ENCODE measurements at regions not wholly inside any gene's neighbourhood (a gene's known extent, or its start where the extent isn't known, plus 50 kb on each side); places are given as distances from the start of the nearest gene placed in this dataset.
"Not testable (repeated sequence)": the region's sequence is repeated elsewhere in the genome, so short reads cannot be mapped to it uniquely, and the experiment has no call there.

- no peak for DNase-seq
Measured at GRCh38 chr6:169101036-169101805, 152.4 kb downstream of the THBS2 start.

- DNase-seq: no peak
Measured at GRCh38 chr6:169099411-169100202, 154.0 kb downstream of the THBS2 start.

GRCh38 chr6:169098651-169099050 lies 155.0 kb downstream of the THBS2 start:
- DNase-seq: not testable (repeated sequence)

GRCh38 chr6:169098116-169098515 lies 155.5 kb downstream of the THBS2 start:
- no peak for DNase-seq

- no peak for DNase-seq
Measured at GRCh38 chr6:169097381-169097959, 156.2 kb downstream of the THBS2 start.

- no peak for DNase-seq
Measured at GRCh38 chr6:169096388-169096787, 157.3 kb downstream of the THBS2 start.

GRCh38 chr6:169095153-169095552 lies 158.5 kb downstream of the THBS2 start:
- no peak for DNase-seq

GRCh38 chr6:169094552-169094950 lies 159.1 kb downstream of the THBS2 start:
- no peak for DNase-seq

GRCh38 chr6:169093770-169094551 lies 159.7 kb downstream of the THBS2 start:
- no peak for DNase-seq

- DNase-seq: no peak
Measured at GRCh38 chr6:169093066-169093723, 160.5 kb downstream of the THBS2 start.

GRCh38 chr6:169092375-169092774 lies 161.3 kb downstream of the THBS2 start:
- no peak for DNase-seq

GRCh38 chr6:169090514-169091127 lies 163.0 kb downstream of the THBS2 start:
- DNase-seq: not testable (repeated sequence)

GRCh38 chr6:169088762-169089161 lies 164.9 kb downstream of the THBS2 start:
- no peak for DNase-seq

- DNase-seq: no peak
Measured at GRCh38 chr6:169087443-169088041, 166.1 kb downstream of the THBS2 start.

- not testable (repeated sequence) for DNase-seq
Measured at GRCh38 chr6:169086616-169087015, 167.0 kb downstream of the THBS2 start.

GRCh38 chr6:169086020-169086419 lies 167.6 kb downstream of the THBS2 start:
- no peak for DNase-seq

- no peak for DNase-seq
Measured at GRCh38 chr6:169085466-169085865, 168.2 kb downstream of the THBS2 start.

GRCh38 chr6:169084557-169084956 lies 169.1 kb downstream of the THBS2 start:
- not testable (repeated sequence) for DNase-seq

GRCh38 chr6:169084067-169084466 lies 169.6 kb downstream of the THBS2 start:
- no peak for DNase-seq

- no peak for DNase-seq
Measured at GRCh38 chr6:169083508-169083874, 170.2 kb downstream of the THBS2 start.

Measured in occipital lobe (tissue), 1 donor.